ENCODE measurements at regions not wholly inside any gene's neighbourhood (a gene's known extent, or its start where the extent isn't known, plus 50 kb on each side); places are given as distances from the start of the nearest gene placed in this dataset.

DNA sequence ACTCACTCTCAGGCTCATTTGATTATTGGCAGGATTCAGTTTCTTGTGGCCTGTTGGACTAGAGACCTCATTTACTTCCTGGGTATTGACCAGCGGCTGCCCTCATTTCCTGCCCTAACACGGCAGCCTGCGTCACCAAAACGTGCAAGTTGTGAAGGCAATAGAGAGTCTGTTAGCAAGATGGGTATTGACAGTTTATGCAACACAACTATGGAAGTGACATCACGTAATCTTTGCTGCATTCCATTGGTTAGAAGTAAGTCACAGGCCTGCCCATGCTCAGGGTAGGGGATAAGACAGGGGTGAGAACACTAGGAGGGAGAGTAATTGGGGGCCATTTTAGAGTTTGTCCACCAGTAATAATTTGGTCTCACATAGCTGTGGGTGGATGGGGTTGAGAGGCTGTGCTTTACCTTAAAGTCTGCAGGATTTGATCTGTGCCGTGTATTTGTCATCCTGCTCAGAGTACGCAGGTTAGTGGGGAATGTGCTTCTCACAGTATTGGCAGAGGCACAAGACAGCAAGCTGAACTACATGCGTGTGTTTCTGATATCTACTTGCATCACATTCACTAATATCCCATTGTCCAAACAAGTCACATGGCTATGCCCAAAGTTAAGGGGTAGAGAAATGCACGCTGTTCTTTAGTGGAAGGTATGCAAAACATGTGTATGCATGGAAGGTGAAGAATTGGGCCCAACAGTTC lies 83.3 kb downstream of the EDEM1 start:
- DNase-seq (ENCODE audit: extremely low read depth in 1 of 11, low read depth in 9 of 11, low spot score in 4 of 11), result no peak

- no peak for DNase-seq (ENCODE audit: extremely low read depth in 1 of 11, low read depth in 9 of 11, low spot score in 4 of 11)
These were observed 83.8 kb downstream of the EDEM1 start for GRCh38 chr3:5271372-5271683.

DNA sequence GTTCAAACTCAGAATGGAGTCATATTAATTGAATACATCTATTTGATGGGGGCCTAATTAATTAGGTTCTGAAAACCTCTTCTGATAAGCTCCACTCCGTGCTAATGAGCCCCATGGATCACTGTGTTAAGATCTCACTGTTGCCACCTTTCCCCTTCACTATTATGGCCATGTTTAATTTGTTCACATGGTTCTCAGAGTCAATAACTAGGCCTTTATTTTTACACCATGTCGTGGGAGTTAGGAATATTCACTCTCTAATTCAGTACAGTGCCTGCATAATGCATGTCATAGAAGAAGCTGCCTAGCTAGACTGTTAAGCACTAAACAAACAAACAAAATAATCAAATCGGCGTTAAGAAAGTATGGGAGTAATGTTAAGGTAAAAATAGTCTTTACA lies 84.9 kb downstream of the EDEM1 start:
- no peak for DNase-seq (ENCODE audit: extremely low read depth in 1 of 11, low read depth in 9 of 11, low spot score in 4 of 11)

- DNase-seq (ENCODE audit: extremely low read depth in 1 of 11, low read depth in 9 of 11, low spot score in 4 of 11), result no peak
These were observed 86.6 kb downstream of the EDEM1 start for GRCh38 chr3:5274091-5274490.

- no peak for DNase-seq (ENCODE audit: extremely low read depth in 1 of 11, low read depth in 9 of 11, low spot score in 4 of 11)
These were observed 88.0 kb downstream of the EDEM1 start for GRCh38 chr3:5275529-5275928.

GRCh38 chr3:5276934-5277333 lies 89.4 kb downstream of the EDEM1 start:
- no peak for DNase-seq (ENCODE audit: extremely low read depth in 1 of 11, low read depth in 9 of 11, low spot score in 4 of 11)

GRCh38 chr3:5277612-5278236 lies 90.2 kb downstream of the EDEM1 start:
- no peak for DNase-seq (ENCODE audit: extremely low read depth in 1 of 11, low read depth in 9 of 11, low spot score in 4 of 11)

DNA sequence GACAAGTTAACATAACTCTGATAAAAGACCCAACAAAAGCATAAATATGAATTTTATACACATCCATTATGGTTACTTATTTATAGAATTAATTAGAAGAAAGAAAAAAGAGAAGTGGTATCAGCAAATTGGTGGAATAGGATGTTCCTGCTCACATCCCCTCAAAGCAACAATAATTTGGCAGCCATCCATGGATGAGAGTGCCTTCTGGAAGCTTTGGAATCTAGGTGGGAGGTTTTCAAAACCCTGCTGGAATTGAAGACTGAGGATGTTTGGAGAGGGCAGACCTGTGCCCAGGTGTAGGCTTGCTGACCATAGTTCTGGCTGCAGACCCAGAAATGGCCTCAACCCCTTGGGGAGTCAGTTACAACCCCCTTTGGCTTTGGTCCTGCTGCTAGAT lies 91.2 kb downstream of the EDEM1 start:
- no peak for DNase-seq (ENCODE audit: extremely low read depth in 1 of 11, low read depth in 9 of 11, low spot score in 4 of 11)

- DNase-seq (ENCODE audit: extremely low read depth in 1 of 11, low read depth in 9 of 11, low spot score in 4 of 11), result no peak
These were observed 95.2 kb downstream of the EDEM1 start for GRCh38 chr3:5282703-5283102.

GRCh38 chr3:5285439-5285838 lies 97.9 kb downstream of the EDEM1 start:
- no peak for DNase-seq (ENCODE audit: extremely low read depth in 1 of 11, low read depth in 9 of 11, low spot score in 4 of 11)

GRCh38 chr3:5290915-5291314 lies 103.4 kb downstream of the EDEM1 start:
- DNase-seq (ENCODE audit: extremely low read depth in 1 of 11, low read depth in 9 of 11, low spot score in 4 of 11), result no peak

DNA sequence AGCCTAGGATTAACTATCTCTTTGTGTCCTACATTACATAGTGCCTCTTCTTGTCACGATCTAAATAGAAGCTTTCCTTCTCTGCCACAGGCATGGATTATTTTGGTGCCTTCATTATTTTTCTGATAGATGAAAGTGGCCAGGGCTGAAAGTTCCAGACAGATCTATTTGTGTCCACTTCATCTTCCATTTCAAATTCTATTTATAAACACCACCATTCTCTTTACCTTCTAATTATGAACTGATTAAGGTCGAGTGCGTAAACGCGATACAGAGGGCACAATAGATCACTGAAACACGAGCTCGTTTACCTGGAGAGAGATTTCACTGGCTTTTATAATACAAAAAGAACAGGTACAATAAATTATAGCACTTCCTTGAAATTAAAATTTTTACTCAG lies 105.0 kb downstream of the EDEM1 start:
- DNase-seq (ENCODE audit: extremely low read depth in 1 of 11, low read depth in 9 of 11, low spot score in 4 of 11), result no peak

GRCh38 chr3:5293207-5293606 lies 105.7 kb downstream of the EDEM1 start:
- DNase-seq (ENCODE audit: extremely low read depth in 1 of 11, low read depth in 9 of 11, low spot score in 4 of 11), result no peak

- no peak for DNase-seq (ENCODE audit: extremely low read depth in 1 of 11, low read depth in 9 of 11, low spot score in 4 of 11)
These were observed 106.8 kb downstream of the EDEM1 start for GRCh38 chr3:5294356-5294755.

- DNase-seq (ENCODE audit: extremely low read depth in 1 of 11, low read depth in 9 of 11, low spot score in 4 of 11), result no peak
These were observed 107.7 kb downstream of the EDEM1 start for GRCh38 chr3:5295191-5295690.

DNA sequence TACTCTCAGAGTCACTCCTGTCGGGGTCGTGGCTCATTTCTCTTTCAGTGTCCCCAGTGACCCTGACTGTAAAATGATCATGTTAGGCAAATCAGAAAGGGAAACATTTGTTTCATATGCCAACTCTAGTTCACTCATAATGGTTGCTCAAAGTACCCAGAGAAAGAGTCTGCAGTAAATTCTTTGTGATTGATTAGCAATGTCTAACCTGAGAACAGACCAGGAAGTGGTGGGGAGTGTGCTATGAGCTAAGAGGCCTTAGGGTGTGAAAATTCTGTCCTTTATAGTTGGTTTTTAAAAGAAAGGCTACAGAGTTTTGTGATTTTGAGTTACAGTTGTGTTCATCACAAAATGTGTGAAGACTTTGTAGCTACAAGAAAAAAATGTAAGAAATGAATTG lies 108.9 kb downstream of the EDEM1 start:
- DNase-seq (ENCODE audit: extremely low read depth in 1 of 11, low read depth in 9 of 11, low spot score in 4 of 11), result no peak

DNA sequence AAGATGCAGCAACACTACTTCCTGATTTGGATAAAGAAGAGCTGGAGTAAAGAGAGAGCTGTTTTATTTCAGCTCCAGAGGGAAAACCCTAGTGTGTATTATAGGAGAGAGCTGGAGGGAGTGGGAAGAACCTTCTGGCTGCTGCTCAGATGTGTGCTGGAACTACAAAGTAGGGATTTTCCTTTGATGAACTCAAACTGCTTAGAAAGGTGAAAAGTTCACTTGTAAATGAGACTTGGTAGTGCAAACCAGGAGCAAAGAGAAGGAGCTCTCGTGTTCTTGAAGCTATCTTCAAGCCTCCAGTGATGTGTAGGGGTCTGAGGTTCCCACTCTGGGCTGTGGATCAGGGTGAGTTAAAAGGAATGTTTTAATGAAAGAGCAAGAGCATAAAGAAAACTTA lies 110.4 kb downstream of the EDEM1 start:
- DNase-seq (ENCODE audit: extremely low read depth in 1 of 11, low read depth in 9 of 11, low spot score in 4 of 11), result no peak

GRCh38 chr3:5298453-5298852 lies 110.9 kb downstream of the EDEM1 start:
- no peak for DNase-seq (ENCODE audit: extremely low read depth in 1 of 11, low read depth in 9 of 11, low spot score in 4 of 11)

- DNase-seq (ENCODE audit: extremely low read depth in 1 of 11, low read depth in 9 of 11, low spot score in 4 of 11), result no peak
These were observed 111.7 kb downstream of the EDEM1 start for GRCh38 chr3:5299161-5299560.

- DNase-seq (ENCODE audit: extremely low read depth in 1 of 11, low read depth in 9 of 11, low spot score in 4 of 11), result no peak
These were observed 113.1 kb downstream of the EDEM1 start for GRCh38 chr3:5300638-5301037.

- no peak for DNase-seq (ENCODE audit: extremely low read depth in 1 of 11, low read depth in 9 of 11, low spot score in 4 of 11)
These were observed 114.3 kb downstream of the EDEM1 start for GRCh38 chr3:5301651-5302297.

Data from renal cortex interstitium (tissue), 11 donors.